GM18873 (cell line): ENCODE measurements at regions not wholly inside any gene's neighbourhood (a gene's known extent, or its start where the extent isn't known, plus 50 kb on each side); places are given as distances from the start of the nearest gene placed in this dataset.

Experiments
- ATAC-seq: cut with Tn5 transposase; IDR thresholded peaks from one replicate; pipeline ENCODE4 v1.9.1; 2021; ENCODE audit warnings: mild to moderate bottlenecking, moderate library complexity, moderate number of reproducible peaks; ENCODE audit not compliant: unreplicated experiment, low FRiP score

DNA sequence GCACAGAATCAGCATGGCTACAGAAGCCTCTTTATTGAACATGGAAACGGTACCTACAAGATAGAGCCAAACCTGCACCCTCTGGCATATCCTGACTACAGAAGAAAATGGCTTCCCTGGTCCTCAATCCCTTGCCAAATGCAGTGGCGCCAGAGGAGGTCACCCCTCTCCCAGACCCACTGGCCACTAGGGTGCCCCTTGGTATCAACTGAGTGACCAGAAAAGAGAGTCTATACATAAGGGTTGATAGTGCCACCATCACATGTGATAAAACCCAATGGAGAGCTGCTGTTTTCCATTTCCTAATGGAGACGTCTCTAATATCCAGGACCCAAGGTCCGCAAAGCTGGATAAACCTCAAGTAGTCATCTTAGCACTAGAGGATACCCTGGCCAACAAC, 52.7 kb upstream of the ALK start:
- no peak for ATAC-seq

DNA sequence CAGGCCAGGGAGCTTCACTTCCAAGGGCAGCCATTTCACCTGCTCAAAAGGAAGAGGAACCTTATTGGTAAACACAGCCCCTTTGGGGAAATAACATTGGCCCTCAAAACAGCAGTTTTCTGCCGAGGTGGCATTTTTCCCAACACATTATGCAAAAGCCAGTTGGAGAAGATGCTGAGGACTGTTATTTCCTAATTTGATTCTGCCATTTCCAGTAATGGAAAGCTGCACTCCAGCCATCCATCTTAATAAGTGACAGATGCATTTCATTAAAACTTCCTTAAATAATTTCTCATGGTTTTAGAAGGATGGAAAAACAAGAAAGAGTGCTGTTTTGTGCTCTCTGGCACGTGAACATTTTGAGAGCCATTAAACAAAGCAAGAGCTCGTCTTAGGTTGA, 55.9 kb upstream of the ALK start:
- ATAC-seq, result no peak

DNA sequence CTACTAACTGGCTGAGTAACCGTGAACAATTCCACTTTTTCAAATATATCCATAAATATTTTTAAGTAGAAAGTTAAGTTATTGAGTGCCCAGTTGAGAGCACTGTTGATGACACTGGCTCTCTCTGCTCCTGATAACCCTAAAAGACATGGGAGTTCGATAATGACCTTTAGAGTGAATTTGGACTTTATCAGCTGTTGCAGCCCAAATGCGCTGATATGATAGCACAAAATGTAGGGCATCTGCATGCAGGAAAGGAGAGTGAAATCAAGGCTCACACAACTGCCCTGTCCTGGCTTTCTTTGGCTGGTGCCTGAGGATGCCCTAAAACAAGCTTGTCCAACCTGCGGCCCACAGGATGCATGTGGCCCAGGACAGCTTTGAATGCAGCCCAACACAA, 60.0 kb upstream of the ALK start:
- ATAC-seq, result no peak

DNA sequence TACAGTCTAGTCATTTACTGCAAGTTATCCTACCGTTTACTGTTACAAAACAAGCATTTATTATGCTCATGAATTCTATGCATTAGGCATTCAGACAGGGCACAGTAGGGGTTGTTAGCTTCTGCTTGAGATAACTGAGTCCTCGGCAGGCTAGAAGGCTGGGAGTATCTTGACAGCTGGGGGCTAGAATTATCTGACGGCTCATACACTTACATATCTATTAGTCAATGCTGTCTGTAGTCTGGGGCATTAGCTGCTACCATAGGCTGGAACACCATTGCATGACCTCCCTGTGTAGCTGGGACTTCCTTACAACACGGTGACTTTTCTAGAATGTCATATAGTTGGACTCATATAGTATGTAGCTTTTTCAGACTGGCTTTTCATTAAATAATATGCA, 61.9 kb upstream of the ALK start:
- ATAC-seq, result no peak

DNA sequence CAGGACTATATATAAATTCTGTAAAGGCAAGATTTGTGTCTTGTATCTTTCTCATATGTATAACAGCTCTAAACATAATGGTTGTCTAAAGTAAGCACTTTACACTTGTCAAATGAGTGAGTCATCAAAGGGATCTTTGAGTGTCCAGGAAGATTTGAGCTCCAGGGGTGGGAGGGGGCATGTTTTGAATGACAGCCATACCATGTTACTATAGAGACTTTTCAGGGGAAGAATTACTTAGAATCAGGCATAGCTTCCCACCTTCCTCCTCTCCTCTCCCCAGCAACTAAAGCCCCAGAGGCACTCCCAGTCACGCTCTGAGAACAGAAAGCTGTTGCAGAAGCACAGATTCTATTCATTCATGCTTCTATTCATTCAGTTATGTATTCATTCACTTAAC, 65.8 kb upstream of the ALK start:
- no peak for ATAC-seq

DNA sequence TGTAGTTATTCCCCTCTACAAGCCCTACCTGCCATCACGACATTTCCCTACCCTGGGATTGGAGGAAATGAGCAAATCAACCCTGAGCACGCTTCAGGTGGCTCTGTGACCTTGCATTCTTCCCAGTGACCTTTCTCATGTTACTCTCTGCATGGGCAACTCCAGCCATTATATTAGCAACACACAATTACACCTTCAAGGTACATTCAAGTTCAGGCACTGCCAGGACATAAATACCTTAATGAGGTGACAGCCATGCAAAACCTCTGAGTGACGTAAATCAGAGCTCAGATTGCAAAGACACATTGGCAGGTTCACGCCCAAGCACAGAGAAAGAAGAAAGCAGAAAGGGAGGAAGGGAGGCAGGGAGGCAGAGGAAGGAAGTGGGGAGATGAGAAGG, 68.7 kb upstream of the ALK start:
- ATAC-seq, result no peak

DNA sequence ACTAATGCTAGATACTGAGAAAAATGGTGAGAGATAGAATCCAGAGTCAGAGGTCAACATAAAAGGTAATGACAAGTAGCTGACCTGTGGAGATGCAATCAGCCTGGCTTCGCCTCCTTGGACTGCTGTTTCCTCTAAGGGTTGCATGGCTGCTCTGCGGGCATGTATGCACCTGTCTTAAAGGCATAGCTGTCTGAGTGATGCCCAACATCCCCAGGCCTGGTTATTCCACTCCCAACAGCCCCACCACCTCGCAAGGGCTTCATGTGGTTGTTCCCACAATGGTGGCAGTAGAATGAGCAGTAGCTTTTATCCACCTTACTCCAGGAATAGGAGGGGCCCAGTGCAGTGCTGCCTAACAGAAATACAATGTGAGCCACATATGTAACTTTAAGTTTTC, 69.7 kb upstream of the ALK start:
- ATAC-seq, result no peak

DNA sequence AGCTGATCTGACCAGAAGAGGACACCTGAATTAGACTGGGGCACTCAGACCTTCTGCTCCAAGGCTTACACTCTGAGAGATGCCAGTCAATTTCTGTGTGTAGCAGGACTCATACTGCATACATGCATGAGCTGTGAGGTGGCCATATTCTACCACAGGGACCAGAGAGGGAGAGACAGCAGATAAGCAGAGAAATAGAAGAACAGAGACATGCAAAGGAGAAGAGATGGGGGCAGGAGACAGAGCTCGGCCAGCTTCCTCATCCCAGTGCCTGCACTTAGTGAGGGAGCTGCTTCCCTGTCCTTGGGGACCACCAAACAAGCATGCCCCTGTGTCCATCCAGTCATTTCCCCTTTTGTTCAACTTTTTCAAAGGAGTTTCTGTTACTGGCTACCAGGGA, 73.9 kb upstream of the ALK start:
- ATAC-seq, result no peak

DNA sequence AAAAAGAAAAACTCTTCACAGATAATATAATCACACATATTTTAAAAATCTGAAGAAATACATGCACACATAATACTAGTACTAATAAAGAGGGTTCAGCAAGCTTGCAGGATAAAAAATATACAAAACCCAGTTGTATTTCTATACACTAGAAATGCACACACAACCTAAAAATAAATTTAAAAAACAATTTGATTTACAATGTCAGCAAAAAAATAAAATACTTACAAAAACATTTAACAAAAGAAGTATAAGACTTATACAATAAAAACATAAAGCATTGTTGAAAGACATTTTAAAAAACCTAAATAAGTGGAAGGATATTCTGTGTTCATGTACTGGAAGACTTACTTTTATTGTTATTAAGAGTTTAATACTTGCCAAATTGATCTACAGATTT, 81.7 kb upstream of the ALK start:
- ATAC-seq, result no peak

DNA sequence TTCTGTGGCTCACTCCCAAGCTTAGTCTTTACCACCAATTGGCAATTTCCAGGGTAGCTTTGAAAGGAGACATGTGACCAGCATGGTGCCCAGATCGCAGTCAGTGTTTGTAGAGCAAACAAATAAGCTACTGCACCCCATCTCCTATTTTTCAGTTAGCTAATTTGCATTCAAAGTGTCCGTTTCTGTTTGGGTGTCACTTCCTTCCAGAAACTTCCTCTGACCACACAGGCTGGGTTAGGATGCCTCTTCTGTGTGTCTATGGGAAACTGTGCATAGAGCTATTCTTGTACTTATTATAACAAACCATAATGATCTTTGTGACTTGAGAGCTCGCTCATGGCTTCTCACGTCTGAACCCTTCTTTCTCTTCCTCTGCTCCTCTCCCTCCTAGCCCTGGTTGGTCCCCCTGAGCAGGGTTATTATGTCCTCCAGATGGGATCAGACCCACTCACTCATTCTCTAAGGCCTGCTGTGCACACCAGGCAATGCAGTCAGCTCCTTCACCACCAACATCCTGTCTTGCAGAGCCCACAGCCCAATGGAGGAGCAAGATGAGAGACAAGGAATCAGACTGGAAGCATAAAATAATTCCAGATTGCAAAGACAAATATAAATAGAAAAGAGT, 101.2 kb upstream of the ALK start:
- ATAC-seq, result peak; percentile 89

DNA sequence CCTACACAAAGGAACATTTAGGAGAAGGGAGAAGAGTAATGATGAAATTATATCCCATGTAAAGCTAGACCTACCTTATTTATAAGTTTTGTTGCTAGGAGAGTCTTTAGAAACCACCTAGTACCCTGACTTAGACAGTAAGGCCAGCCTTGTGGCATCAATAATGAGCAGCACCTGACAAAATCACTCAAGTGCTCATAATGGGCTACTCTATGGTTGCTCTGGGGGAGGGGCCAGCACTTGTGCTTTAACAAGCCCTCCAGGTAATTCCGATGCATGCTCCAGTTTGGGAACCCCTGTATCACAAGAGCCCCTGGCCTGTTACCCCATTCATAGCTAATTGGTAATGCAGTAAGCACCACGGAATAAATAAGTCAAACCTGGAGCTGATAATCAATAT, 102.9 kb upstream of the ALK start:
- no peak for ATAC-seq

DNA sequence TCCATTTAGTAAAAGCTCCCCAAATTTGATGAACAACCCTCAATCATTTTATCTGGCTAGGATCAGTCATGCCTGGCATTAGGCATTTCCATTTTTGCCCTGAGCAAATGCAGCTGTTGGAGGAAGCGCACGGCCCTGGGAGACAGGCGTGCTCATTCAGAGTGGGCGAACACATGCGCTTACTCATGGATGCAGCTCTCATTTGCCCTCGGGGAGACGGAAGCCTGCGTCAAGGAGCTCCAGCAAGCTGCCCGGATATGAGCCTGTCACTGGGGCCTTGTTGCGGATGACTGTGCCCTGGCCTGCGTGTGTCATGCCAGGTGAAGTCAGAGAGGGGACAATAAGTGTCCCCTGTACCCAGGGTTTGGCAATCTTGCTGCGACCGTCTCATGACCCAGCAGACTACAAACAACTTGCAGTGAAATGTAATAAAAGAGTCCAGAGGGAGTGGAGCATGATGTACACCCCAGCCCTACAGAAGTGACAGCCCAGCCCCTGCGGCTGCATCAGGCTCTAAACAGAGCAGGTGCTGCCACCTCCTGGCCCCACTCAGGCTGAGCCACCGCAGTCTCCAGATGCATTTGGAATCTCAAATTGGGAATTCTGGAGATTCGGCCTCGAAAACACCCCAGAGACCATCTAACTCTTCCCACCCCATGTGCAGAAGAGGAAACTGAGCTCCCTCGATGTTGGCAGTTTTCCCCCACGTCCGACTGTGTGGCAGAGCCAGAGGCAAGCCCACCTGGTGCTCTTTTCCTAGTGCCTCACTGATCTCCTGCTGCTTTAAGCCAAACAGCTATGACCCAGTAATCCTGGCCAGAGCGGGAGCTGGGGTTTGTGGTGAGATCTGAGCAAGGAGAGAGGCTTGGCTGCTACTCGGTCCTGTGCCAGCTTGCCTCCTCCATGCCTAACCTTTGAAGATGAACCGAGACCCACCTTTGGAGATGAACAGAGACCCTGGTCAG, 105.0 kb upstream of the ALK start:
- ATAC-seq, result no peak

DNA sequence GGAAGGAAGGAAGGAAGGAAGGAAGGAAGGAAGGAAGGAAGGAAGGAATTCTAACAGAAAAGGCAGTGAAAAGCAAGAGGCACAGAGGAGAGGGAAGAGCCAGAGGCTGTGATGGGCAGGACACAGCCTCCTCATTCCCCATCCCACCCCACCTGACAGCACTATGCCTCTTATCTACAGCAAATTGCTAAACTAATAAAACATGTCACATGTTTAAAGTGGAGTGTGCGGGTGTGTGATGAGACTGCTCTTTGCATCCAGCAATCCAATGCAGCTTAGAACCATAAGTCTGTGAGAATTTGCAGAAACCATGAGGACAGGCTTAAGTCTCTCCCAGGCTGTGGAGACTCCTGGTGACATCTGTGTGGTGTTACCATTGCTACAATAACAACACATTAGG, 108.4 kb upstream of the ALK start:
- no peak for ATAC-seq

DNA sequence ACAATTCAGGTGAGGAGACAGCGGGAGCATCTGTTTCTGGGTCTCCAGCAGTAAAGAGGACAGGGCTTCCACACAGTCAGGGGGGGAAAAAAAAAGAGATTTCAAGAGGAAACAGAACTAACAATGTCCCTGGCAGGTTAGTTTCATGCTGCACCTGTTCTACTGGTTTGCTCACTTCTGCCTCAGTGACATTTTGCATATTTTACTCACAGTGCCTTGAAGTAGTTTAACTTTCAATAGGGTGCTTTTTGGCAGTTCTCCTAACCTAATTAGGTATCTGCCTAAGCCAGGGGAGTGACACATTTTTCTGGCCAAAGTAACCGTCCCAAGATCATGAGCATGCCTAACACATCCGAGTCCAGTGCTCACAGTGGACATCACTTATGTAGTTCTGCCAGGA, 109.0 kb upstream of the ALK start:
- ATAC-seq, result no peak

DNA sequence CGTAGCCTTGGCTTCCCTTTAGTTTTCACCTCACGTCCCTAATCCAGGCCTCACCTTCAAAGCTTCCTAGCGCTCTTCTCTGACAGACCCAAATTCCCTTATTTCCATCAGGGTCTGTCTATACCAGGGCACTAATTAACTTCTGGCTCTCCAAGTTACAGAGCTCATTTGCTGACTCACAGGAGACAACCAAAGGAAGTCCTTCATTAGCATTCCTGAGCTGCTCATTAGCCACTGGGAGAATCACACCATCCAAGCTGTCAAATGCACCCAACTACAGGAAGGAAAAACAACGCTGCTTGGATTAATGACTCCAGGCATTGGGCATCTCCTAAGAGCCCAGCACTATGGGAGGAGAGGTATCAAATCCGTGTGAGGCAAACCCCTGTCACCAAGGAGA, 109.8 kb upstream of the ALK start:
- no peak for ATAC-seq

DNA sequence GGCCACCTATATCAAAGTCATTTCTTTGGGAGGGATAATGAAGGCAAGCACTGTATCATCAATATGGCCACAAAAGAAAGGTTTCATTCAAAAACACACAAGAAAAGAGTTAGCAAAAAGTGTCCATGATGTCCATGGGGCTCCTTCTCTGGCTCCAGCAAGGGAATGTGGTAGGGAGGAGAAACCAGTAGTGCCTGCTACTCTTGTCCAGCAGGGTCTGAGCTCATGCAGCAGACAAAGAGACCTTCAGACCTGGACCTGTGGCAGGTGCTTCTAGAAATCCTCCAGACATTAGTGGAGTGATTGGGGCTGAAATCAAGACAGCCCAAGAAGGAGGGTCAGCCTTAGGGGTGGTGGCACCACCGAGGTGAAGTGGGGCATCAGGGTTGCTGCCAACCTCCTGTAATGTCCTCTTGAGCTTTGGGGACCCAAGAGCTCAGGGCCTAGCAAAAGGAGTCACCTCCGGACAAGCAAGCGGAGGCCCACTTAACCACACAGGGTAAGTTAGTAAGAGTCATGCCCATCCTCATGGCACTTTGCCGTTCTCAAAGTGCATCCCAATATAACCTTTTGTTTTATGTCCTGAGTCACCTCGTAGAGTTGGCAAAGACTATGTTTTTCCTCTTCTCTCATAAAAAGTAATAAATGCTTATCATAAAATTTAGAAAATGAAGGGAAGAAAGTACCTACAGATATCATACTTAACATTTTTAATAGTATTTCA, 112.6 kb upstream of the YPEL5 start:
- no peak for ATAC-seq

DNA sequence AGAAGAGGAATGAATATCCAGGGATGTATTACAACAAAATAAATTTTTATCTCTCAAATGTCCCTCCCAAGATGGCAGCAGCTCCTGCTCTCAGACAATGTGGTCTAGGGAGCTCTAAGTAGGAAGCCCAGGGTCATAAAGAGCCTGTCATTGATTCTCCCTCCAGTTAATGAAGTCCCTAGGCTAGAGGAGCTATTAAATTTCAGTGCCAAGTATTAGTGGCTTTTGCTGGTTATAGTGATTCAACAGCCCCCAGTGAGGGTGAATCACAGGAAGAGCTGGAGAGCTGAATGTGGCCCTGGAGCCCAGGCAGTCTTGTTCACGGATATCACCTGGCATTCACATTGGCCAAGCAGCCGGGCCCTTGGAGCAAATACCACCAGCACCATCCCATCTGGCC, 109.8 kb upstream of the YPEL5 start:
- ATAC-seq, result no peak

DNA sequence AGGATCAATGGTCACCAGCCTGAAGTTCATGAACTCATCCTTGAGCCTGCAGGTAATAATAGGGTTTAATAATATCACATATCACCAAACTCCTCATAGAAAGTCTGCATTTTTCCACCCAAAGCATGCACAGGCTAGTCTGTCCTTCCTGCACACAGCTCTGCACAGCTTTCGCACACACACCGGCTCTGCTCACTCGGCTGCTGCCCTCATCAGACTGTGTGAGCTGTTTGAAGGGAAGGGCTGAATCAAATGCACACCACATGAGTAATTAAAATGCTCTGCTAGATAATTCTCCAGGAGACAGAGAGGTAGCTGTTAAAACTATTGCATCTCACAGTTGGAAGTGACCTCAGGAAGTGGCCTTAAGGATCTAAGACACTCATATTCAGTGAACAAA, 108.4 kb upstream of the YPEL5 start:
- ATAC-seq, result no peak

DNA sequence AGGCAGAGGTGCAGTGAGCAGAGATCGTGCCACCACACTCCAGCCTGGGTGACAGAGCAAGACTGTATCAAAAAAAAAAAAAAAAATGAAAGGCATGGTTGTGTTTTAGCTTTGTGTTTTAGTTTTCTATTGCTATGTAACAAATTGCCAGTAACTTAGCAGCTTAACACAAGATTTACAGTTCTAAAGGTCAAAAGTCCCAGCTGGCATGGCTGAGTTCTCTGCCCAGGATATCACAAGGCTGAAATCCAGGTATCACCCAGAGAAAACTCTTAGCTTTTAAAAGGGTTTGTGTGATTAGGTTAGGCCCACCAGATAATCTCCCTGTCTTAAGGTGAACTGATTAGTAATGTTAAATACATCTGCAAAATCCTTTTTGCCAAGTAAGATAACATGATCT, 107.7 kb upstream of the YPEL5 start:
- ATAC-seq, result no peak

DNA sequence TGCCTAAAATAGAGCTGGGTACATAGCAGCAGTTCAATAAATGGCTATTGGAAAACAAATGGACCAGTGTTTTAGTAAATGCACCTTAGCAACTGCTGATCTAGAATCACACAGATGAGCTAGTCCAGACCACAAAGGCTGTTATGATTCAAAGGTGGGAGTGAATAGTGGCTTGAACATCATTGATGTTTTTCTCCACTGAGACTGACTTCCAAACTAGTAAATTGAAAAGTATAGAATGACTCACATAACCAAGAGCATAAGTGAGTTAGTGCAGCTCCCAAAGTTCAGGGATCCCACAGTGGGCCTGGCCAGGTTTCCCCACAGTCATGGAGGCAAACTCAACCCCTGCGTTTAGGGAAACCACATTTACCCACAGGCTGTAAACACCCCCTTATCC, 106.7 kb upstream of the YPEL5 start:
- ATAC-seq, result no peak

DNA sequence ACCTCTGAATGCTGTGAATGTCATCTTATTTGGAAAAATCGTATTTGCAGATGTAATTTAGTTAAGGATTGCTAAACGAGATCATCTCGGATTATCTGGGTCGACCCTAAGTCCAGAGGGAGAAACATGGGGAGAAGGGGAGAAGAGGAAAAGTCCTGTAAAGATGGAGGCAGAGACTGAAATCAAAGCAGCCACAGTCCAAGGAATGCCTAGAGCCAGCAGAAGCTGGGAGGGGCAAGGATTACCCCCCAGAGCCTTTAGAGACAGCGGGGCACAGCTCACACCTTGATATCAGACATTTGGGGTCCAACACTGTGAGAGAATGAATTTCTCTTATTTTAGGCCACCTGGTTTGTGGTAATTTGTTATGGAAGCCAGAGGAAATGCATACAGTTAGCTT, 104.9 kb upstream of the YPEL5 start:
- ATAC-seq, result no peak

DNA sequence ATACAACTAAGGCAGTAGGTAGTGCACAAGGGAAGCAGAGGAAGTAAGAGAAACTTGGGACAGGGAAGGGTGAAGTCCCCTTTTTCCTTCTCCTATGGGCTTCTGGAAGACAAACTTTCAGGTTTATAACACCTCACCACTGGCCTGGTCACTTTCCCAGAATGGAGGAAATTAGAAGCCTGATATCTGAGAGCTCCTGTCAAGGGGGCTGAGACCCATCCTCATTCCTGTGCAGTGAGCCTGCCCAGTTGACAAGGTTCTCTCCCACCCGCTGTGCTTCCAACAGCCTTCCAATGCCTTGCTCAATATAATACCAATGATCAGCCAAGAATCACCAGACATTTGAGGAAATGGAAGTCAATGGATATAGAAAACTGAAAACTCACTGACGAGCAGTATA, 100.4 kb upstream of the YPEL5 start:
- no peak for ATAC-seq
